ENCODE measurements at regions not wholly inside any gene's neighbourhood (a gene's known extent, or its start where the extent isn't known, plus 50 kb on each side); places are given as distances from the start of the nearest gene placed in this dataset.

DNA sequence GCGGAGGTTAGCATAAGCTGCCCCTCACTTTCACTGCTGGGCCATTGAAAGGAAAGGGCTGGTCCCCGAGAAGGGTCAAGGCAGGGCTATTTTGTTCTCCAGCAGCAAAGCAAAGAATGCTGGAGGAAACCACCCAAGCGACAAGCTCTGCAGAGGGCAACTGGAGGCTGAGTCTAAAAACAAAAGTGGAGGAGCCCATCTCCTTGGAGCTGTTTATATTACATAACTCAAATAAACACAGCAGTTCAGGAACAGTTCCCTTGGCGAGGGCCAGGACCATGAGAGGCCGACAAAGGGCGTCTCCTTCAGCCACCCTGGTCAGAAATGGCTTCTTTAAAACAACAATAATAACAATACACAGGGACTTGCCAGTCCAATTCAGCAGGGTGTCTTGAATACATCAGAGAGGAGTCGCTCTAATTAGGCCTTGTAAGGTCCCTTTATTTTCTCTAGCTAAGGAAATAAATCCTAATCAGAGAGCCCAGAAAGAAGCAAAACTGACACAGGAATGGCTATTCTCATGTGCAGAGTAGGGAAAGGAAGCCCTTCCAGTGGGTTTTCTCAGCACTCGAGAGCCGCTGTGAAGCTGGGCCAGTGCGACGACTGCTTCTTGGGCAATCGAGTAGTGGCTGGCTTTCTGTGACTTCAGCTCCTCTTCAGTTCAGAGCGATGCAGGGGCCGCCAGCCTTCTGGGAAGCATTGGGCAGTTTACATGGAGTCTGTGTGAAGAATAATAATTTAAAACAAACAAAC is 57.0 kb upstream of the TARBP1 start:
- H3K27me3 ChIP-seq (ENCODE audit: control insufficient read depth in 2 of 2, insufficient read depth in 2 of 2, low read length in 2 of 2), result no peaks in the 10 kb centered on the region
- H3K4me1 ChIP-seq (ENCODE audit: control insufficient read depth in 2 of 2, insufficient read depth in 2 of 2, low read length in 2 of 2), result peaks cover 60 to 70% of the 10 kb centered on the region in 2 donors
- no peak overlapping the region for H3K4me3 ChIP-seq (ENCODE audit: low read length in 2 of 2)
- H3K27ac ChIP-seq (ENCODE audit: low read depth in 2 of 2, low read length in 2 of 2), result peak overlapping the region; percentile 90 to 91
- no peaks in the 10 kb centered on the region for H3K9me3 ChIP-seq (ENCODE audit: control insufficient read depth in 2 of 2, low read length in 2 of 2)
- H3K36me3 ChIP-seq (ENCODE audit: control insufficient read depth in 2 of 2, insufficient read depth in 2 of 2, low read length in 2 of 2), result no peaks in the 10 kb centered on the region
- H3K9ac ChIP-seq (ENCODE audit: low read depth in 1 of 2, low read length in 2 of 2), result no peak overlapping the region

DNA sequence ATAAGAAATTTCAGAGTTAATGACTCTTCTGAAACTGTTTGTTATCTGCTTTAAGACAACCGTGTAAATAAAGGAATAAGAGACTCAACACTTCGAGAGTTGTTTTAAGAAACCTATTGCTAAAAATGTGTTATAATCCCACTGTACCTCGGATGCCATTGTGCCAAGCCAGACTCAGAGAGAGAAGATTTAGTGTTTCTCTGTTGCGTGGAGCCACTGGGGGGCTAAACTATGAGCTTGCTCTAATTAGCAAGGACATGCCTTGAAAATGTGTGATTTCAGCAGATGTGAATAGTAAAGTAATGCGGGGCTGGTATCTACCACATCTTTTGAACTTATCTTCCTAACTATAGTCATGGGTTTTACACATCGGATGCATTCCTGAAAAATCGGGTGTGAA is 56.2 kb upstream of the TARBP1 start:
- Histone ChIP-seq H3K27ac (ENCODE audit: low read depth in 2 of 2, low read length in 2 of 2) (peak overlapping the region; percentile 90 to 91), H3K36me3 (ENCODE audit: control insufficient read depth in 2 of 2, insufficient read depth in 2 of 2, low read length in 2 of 2) (no peaks in the 10 kb centered on the region), H3K9me3 (ENCODE audit: control insufficient read depth in 2 of 2, low read length in 2 of 2) (no peaks in the 10 kb centered on the region), H3K9ac (ENCODE audit: low read depth in 1 of 2, low read length in 2 of 2) (peak overlapping the region in 1 of 2 donors; percentile 28), H3K4me3 (ENCODE audit: low read length in 2 of 2) (no peak overlapping the region), H3K4me1 (ENCODE audit: control insufficient read depth in 2 of 2, insufficient read depth in 2 of 2, low read length in 2 of 2) (peaks cover 61 to 70% of the 10 kb centered on the region in 2 donors), H3K27me3 (ENCODE audit: control insufficient read depth in 2 of 2, insufficient read depth in 2 of 2, low read length in 2 of 2) (no peaks in the 10 kb centered on the region)

DNA sequence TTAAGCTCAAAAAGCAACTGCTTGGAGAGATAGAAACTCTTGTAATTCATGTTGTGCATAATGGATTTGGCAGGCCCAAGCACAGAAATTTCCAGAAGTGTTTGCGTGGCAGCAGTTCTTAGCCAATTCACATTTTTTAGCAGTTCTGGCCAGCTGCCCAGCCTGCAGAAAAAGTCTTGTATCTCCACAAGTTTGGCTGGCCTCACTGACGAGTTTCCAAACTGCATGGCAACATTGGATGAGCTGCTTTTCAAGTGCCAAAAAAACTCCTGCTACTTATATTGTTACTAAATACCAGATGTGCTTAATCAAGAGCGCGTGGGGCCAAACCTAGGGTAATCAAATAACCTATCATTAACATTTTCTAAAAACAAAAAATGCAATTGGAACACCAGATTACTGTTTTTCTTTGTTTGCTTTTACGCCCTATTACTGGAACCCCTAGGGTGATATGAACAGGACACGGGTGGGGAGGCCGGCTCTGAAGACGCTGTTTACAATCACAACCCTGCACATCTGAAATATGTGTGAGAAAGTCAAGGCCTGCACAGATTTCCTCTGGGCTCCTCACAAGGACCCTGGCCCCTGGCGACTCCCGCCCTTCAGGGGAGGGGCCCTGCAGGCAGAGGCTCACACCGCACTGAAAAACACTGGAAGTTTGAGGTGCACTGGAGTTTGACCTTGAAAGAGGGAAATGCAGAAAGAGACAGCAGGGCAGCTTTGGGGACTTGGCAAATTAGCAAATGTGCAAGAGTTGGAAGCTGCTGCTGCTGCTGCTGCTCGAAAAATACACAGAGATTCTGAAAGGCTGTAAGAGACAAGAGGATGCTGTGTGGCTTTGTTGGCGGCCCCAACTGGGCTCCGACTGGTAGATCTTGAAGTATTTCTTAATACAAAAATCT is 55.2 kb upstream of the TARBP1 start:
- peak overlapping the region; percentile 47 to 54 for H3K9ac ChIP-seq (ENCODE audit: low read depth in 1 of 2, low read length in 2 of 2)
- peaks cover 66 to 70% of the 10 kb centered on the region in 2 donors for H3K4me1 ChIP-seq (ENCODE audit: control insufficient read depth in 2 of 2, insufficient read depth in 2 of 2, low read length in 2 of 2)

DNA sequence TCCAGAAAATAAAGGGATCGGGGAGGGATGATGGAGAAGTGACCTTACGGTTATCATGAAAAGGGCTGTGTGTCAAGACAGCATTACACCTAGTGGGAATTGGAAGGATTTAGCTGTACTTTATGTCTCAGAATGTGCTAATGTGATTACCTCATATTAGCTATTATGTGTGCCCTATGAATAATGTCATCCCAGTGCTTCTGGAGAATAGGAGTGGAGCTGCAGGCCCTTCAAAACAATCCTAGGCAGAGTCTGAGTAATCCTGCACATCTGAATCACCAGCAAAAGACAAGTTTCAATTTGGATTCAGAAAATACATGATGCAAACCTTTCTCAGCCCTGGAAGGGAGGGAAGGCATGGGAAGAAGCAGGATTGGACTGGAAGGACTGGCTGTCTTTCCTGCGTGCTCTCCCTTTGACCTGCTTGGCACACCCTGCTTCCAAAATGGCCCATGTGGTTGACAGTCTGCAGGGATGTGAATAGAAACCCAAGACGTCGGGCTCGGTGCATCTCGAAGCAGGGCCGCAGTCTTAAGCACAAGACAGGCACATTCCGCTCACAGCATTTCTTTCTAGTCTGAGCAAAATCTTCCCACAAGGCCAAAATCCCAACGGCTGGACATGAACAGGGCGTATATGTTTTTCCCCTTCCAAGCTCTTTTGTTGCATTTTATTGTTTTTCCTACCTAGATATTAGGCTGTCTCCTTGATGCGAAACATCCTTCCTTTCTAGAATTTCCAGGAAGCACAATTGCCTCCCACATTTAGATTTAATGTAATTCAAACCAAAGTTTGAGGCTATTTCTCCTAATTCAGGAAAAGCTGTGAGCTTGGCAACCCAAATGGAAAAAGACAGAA is 54.3 kb upstream of the TARBP1 start:
- Histone ChIP-seq H3K27me3 (ENCODE audit: control insufficient read depth in 2 of 2, insufficient read depth in 2 of 2, low read length in 2 of 2) (no peaks in the 10 kb centered on the region), H3K4me1 (ENCODE audit: control insufficient read depth in 2 of 2, insufficient read depth in 2 of 2, low read length in 2 of 2) (peaks cover 59 to 61% of the 10 kb centered on the region in 2 donors), H3K9me3 (ENCODE audit: control insufficient read depth in 2 of 2, low read length in 2 of 2) (no peaks in the 10 kb centered on the region), H3K27ac (ENCODE audit: low read depth in 2 of 2, low read length in 2 of 2) (peak overlapping the region; percentile 90 to 91), H3K36me3 (ENCODE audit: control insufficient read depth in 2 of 2, insufficient read depth in 2 of 2, low read length in 2 of 2) (no peaks in the 10 kb centered on the region), H3K9ac (ENCODE audit: low read depth in 1 of 2, low read length in 2 of 2) (peak overlapping the region; percentile 47 to 58), H3K4me3 (ENCODE audit: low read length in 2 of 2) (peak overlapping the region in 1 of 2 donors; percentile 14)

More for the DNA sequence above, 55.2 kb upstream of the TARBP1 start:
- H3K4me3 ChIP-seq (ENCODE audit: low read length in 2 of 2), result no peak overlapping the region
- H3K36me3 ChIP-seq (ENCODE audit: control insufficient read depth in 2 of 2, insufficient read depth in 2 of 2, low read length in 2 of 2), result no peaks in the 10 kb centered on the region
- peak overlapping the region; percentile 90 to 91 for H3K27ac ChIP-seq (ENCODE audit: low read depth in 2 of 2, low read length in 2 of 2)
- no peaks in the 10 kb centered on the region for H3K9me3 ChIP-seq (ENCODE audit: control insufficient read depth in 2 of 2, low read length in 2 of 2)
- H3K27me3 ChIP-seq (ENCODE audit: control insufficient read depth in 2 of 2, insufficient read depth in 2 of 2, low read length in 2 of 2), result no peaks in the 10 kb centered on the region

DNA sequence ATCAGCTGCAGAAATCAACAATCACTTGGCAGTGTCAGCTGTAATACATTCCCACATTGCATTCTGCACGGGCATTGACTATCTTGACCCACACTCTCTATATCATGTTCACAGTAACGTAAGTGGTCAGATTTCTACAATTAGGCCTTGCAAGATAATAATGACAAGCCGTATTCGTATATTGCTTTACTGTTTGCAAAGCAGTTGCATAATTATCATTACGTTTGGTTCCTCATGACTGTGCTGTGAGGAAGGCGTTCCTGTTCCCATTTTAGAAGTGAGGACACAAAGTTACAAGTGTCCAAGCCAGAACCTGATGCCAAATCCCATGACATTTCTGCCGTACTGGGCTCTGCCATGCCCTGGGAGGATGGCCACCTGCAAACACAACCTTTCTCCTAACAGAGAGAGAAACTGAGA is 53.5 kb upstream of the TARBP1 start:
- Histone ChIP-seq H3K36me3 (ENCODE audit: control insufficient read depth in 2 of 2, insufficient read depth in 2 of 2, low read length in 2 of 2) (no peaks in the 10 kb centered on the region), H3K27ac (ENCODE audit: low read depth in 2 of 2, low read length in 2 of 2) (peak overlapping the region; percentile 90 to 91), H3K9ac (ENCODE audit: low read depth in 1 of 2, low read length in 2 of 2) (peak overlapping the region; percentile 48 to 58), H3K27me3 (ENCODE audit: control insufficient read depth in 2 of 2, insufficient read depth in 2 of 2, low read length in 2 of 2) (no peaks in the 10 kb centered on the region), H3K9me3 (ENCODE audit: control insufficient read depth in 2 of 2, low read length in 2 of 2) (no peaks in the 10 kb centered on the region), H3K4me1 (ENCODE audit: control insufficient read depth in 2 of 2, insufficient read depth in 2 of 2, low read length in 2 of 2) (peaks cover 55 to 58% of the 10 kb centered on the region in 2 donors), H3K4me3 (ENCODE audit: low read length in 2 of 2) (peak overlapping the region in 1 of 2 donors; percentile 14)

DNA sequence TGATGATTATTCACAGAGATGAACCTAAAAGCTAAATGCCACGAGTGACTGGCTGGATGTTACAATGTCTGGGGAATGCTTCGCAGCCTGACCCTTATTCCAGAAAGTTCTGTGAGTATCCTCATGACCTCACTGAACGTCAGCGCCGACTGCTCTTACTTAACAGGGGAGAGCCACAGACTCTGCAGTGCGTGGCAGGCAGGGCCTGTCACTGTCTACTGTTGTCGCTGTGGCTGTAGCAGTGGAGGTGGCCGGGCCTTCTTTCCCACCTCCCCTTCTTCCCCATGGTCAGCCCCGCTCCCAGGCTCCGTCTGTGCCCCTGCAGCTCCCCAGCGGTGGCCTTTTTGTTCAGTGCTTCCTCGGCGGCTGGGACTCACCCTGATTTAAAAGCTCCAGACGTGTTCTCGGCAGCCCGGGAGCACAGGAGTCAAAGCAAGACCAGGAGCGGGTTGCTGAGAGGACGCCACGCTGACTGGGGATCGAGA is 52.2 kb upstream of the TARBP1 start:
- Histone ChIP-seq H3K27ac (ENCODE audit: low read depth in 2 of 2, low read length in 2 of 2) (peak overlapping the region; percentile 90 to 91), H3K4me3 (ENCODE audit: low read length in 2 of 2) (no peak overlapping the region), H3K4me1 (ENCODE audit: control insufficient read depth in 2 of 2, insufficient read depth in 2 of 2, low read length in 2 of 2) (peaks cover 47 to 49% of the 10 kb centered on the region in 2 donors), H3K9me3 (ENCODE audit: control insufficient read depth in 2 of 2, low read length in 2 of 2) (no peaks in the 10 kb centered on the region), H3K9ac (ENCODE audit: low read depth in 1 of 2, low read length in 2 of 2) (peak overlapping the region; percentile 48 to 58), H3K36me3 (ENCODE audit: control insufficient read depth in 2 of 2, insufficient read depth in 2 of 2, low read length in 2 of 2) (no peaks in the 10 kb centered on the region), H3K27me3 (ENCODE audit: control insufficient read depth in 2 of 2, insufficient read depth in 2 of 2, low read length in 2 of 2) (no peaks in the 10 kb centered on the region)

DNA sequence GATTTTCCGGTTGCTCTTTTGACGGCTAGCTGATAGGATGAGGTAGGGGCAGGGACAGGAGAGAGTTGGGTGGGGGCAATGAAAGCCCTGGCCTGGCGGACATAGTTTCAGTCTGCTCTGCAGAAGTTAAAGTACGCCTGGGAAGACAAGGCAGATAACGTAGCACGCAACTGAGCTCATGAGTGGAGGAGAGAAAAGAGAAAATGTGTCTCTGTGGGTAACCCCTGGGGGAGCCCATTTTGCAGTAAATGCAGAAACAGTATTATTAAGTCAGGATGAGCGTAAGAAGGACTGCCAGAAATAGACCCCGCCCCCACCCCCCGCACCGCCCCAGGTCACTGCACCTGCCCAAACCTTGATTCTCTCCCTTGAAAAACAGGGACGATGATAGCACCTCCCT is 51.7 kb upstream of the TARBP1 start:
- Histone ChIP-seq H3K27ac (ENCODE audit: low read depth in 2 of 2, low read length in 2 of 2) (peak overlapping the region; percentile 90 to 91), H3K36me3 (ENCODE audit: control insufficient read depth in 2 of 2, insufficient read depth in 2 of 2, low read length in 2 of 2) (no peaks in the 10 kb centered on the region), H3K9me3 (ENCODE audit: control insufficient read depth in 2 of 2, low read length in 2 of 2) (no peaks in the 10 kb centered on the region), H3K4me3 (ENCODE audit: low read length in 2 of 2) (no peak overlapping the region), H3K4me1 (ENCODE audit: control insufficient read depth in 2 of 2, insufficient read depth in 2 of 2, low read length in 2 of 2) (peaks cover 42 to 46% of the 10 kb centered on the region in 2 donors), H3K9ac (ENCODE audit: low read depth in 1 of 2, low read length in 2 of 2) (no peak overlapping the region), H3K27me3 (ENCODE audit: control insufficient read depth in 2 of 2, insufficient read depth in 2 of 2, low read length in 2 of 2) (no peaks in the 10 kb centered on the region)

DNA sequence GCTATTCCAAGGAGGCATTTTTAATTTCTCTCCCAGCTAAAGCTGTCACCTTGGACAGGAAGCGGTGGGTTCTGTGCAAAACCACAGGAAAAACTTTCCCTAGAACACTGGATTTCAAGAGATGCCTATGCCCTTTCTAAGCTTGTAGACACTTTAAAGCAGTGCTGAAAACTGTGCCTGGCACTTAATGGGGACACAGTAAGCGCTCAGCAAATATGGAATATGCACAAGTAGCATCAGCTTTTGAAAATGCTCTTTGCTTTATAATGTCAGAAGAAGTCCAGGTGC is 50.9 kb upstream of the TARBP1 start:
- H3K27me3 ChIP-seq (ENCODE audit: control insufficient read depth in 2 of 2, insufficient read depth in 2 of 2, low read length in 2 of 2), result no peaks in the 10 kb centered on the region
- H3K27ac ChIP-seq (ENCODE audit: low read depth in 2 of 2, low read length in 2 of 2), result no peak overlapping the region
- no peak overlapping the region for H3K4me3 ChIP-seq (ENCODE audit: low read length in 2 of 2)
- H3K9me3 ChIP-seq (ENCODE audit: control insufficient read depth in 2 of 2, low read length in 2 of 2), result no peaks in the 10 kb centered on the region
- H3K4me1 ChIP-seq (ENCODE audit: control insufficient read depth in 2 of 2, insufficient read depth in 2 of 2, low read length in 2 of 2), result peaks cover 35 to 44% of the 10 kb centered on the region in 2 donors
- H3K36me3 ChIP-seq (ENCODE audit: control insufficient read depth in 2 of 2, insufficient read depth in 2 of 2, low read length in 2 of 2), result no peaks in the 10 kb centered on the region
- no peak overlapping the region for H3K9ac ChIP-seq (ENCODE audit: low read depth in 1 of 2, low read length in 2 of 2)

DNA sequence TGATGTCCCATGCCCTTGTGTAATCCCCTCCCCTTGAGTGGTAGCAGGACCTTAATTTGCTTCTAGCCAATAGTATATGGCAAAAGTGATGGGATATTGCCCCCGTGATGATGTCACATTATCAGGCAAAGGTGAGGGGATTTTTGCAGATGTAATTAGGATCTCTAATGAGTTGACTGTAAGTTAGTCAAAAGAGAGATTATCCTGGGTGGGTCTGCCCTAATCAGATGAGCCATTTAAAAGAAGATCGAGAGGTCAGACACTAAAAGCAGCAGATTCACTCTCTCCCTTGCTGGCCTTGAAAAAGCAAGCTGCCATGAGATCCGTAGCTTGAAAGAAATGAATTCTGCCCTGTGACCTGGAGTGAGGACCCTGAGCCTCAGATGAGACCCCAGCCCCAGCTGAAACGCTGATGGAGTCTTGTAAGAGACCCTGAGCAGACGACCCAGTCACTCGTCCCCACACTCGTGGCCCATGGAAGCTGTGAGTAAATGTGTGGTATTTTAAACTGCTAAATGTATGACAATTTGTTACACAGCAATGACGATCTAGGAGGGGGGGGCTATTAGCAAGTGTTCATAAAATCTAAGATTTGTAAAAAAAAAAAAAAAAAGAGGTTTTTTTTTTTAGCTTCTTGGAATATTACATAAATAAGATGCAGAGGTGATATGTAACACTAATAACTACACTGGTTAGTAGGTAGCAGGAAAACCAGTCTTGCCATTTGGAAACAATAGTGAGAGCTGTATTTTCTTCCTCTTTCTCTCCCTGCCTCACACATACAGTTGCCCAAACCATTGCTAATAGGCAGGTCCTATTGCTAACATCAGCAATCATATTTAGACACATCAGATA is 50.3 kb upstream of the TARBP1 start:
- Histone ChIP-seq H3K27ac (ENCODE audit: low read depth in 2 of 2, low read length in 2 of 2) (peak overlapping the region; percentile 40 to 44), H3K27me3 (ENCODE audit: control insufficient read depth in 2 of 2, insufficient read depth in 2 of 2, low read length in 2 of 2) (no peaks in the 10 kb centered on the region), H3K9ac (ENCODE audit: low read depth in 1 of 2, low read length in 2 of 2) (no peak overlapping the region), H3K4me3 (ENCODE audit: low read length in 2 of 2) (no peak overlapping the region), H3K9me3 (ENCODE audit: control insufficient read depth in 2 of 2, low read length in 2 of 2) (no peaks in the 10 kb centered on the region), H3K4me1 (ENCODE audit: control insufficient read depth in 2 of 2, insufficient read depth in 2 of 2, low read length in 2 of 2) (peaks cover 30 to 38% of the 10 kb centered on the region in 2 donors), H3K36me3 (ENCODE audit: control insufficient read depth in 2 of 2, insufficient read depth in 2 of 2, low read length in 2 of 2) (no peaks in the 10 kb centered on the region)
